HCT116 (cell line): ENCODE measurements at regions not wholly inside any gene's neighbourhood (a gene's known extent, or its start where the extent isn't known, plus 50 kb on each side); places are given as distances from the start of the nearest gene placed in this dataset.

ENCODE experiments used
- ATAC-seq: fragments of 200-7000 bp; cut with Tn5 transposase; 2 replicates; pipeline ENCODE4 v1.9.1; 2020; ENCODE audit warnings: mild to moderate bottlenecking, moderate library complexity
- BruUV-seq: library from RNA; stranded (reverse); fragments of 400-500 nt; replicated peaks from 2 replicates; lab custom pipeline; 2021; lab: Mats Ljungman, UMichigan
- CTCF ChIA-PET: fragments of 300-600 bp; sonication (Branson Sonifier 250); formaldehyde crosslinking; loops from one replicate; lab custom pipeline; 2021; ENCODE audit warnings: antibody characterized with exemption; lab: Charles Lee
- POLR2A ChIA-PET: fragments of 300-600, 350-600 bp; sonication (Branson Sonifier 250); formaldehyde crosslinking; loops from one replicate; lab custom pipeline; 2021; ENCODE audit warnings: antibody characterized with exemption; lab: Charles Lee
- RAD21 ChIA-PET, 2 experiments: fragments of 300-600 bp; sonication (Branson Sonifier 250); formaldehyde crosslinking; loops; one replicate each; lab custom pipeline; 2023; ENCODE audit warnings: low total read pairs in 2 of 2; ENCODE audit not compliant: uncharacterized antibody in 2 of 2, unreplicated experiment in 2 of 2, low non-redundant PET in 1 of 2; lab: Charles Lee
- DNase-seq: peaks from one replicate; pipeline ENCODE4 v3.0.0-alpha.2; 2010; ENCODE audit warnings: low read depth, low spot score
- H2AFZ ChIP-seq: fragments of 200-600 bp; shearing (Covaris generic), sonication (generic); 2 replicates; pipeline ENCODE4 v1.6.1; 2017; ENCODE audit warnings: low read depth, mixed run types, mixed read lengths, antibody characterized with exemption, low read length; ENCODE audit not compliant: poor library complexity, severe bottlenecking
- H3K27ac ChIP-seq: 2 replicates; pipeline ENCODE4 v1.5.1; 2012; ENCODE audit warnings: low read depth, low read length
- H3K27me3 ChIP-seq: fragments of 200-600 bp; sonication (generic); 2 replicates; pipeline ENCODE4 v1.6.1; 2016; ENCODE audit warnings: mixed run types, low read length, mixed read lengths; ENCODE audit not compliant: insufficient read depth
- H3K36me3 ChIP-seq, 2 experiments: fragments of 200-500 bp in 1 of 2; fragments of 200-600 bp in 1 of 2; sonication (Bioruptor generic) in 1 of 2; sonication (generic) in 1 of 2; 2 replicates each; pipeline versions ENCODE4 v1.5.1 to v1.6.1; 2014 to 2016; ENCODE audit warnings: low read length in 2 of 2, inconsistent platforms in 1 of 2, mixed read lengths in 1 of 2, mixed run types in 1 of 2; ENCODE audit not compliant: insufficient read depth in 2 of 2, control insufficient read depth in 1 of 2
- H3K4me1 ChIP-seq, 2 experiments: fragments of 200-600 bp in 1 of 2; sonication (generic) in 1 of 2; 2 replicates each; pipeline versions ENCODE4 v1.5.1 to v1.6.1; 2012 to 2017; ENCODE audit warnings: low read length in 2 of 2, inconsistent platforms in 1 of 2, mild to moderate bottlenecking in 1 of 2, mixed read lengths in 1 of 2, mixed run types in 1 of 2, moderate library complexity in 1 of 2; ENCODE audit not compliant: insufficient read depth in 2 of 2, control insufficient read depth in 1 of 2
- H3K4me2 ChIP-seq: fragments of 200-600 bp; sonication (generic); 2 replicates; pipeline ENCODE4 v1.6.1; 2017; ENCODE audit warnings: mixed run types, low read length, mixed read lengths
- H3K4me3 ChIP-seq, 2 experiments: fragments of 200-600 bp in 1 of 2; sonication (generic) in 1 of 2; replicated peaks in 1 of 2; 2 replicates each; pipeline ENCODE4 v1.5.1; 2011 to 2016; ENCODE audit warnings: low read length in 2 of 2, control low read depth in 1 of 2, low read depth in 1 of 2, mild to moderate bottlenecking in 1 of 2, mixed read lengths in 1 of 2, mixed run types in 1 of 2
- H3K79me2 ChIP-seq: fragments of 200-600 bp; sonication (generic); 2 replicates; pipeline ENCODE4 v1.6.1; 2017; ENCODE audit warnings: mild to moderate bottlenecking, mixed run types, low read length, moderate library complexity, mixed read lengths; ENCODE audit not compliant: insufficient read depth
- H3K9ac ChIP-seq: fragments of 200-600 bp; sonication (generic); 2 replicates; pipeline ENCODE4 v1.6.1; 2016; ENCODE audit warnings: low read length, mixed read lengths
- H3K9me2 ChIP-seq: fragments of 200-600 bp; sonication (generic), shearing (Covaris generic); 2 replicates; pipeline ENCODE4 v1.6.1; 2017; ENCODE audit warnings: mixed run types, mild to moderate bottlenecking, moderate library complexity; ENCODE audit not compliant: insufficient read depth
- H3K9me3 ChIP-seq, 2 experiments: fragments of 200-500 bp in 1 of 2; fragments of 200-600 bp in 1 of 2; sonication (Bioruptor generic) in 1 of 2; sonication (generic) in 1 of 2; 2 replicates each; pipeline ENCODE4 v1.6.1; 2014 to 2017; ENCODE audit warnings: low read length in 2 of 2, mixed read lengths in 2 of 2, inconsistent platforms in 1 of 2, low read depth in 1 of 2, mild to moderate bottlenecking in 1 of 2, mixed run types in 1 of 2, moderate library complexity in 1 of 2; ENCODE audit not compliant: control insufficient read depth in 1 of 2, insufficient read depth in 1 of 2
- H4K20me1 ChIP-seq: fragments of 200-600 bp; sonication (generic), shearing (Covaris generic); 2 replicates; pipeline ENCODE4 v1.6.1; 2017; ENCODE audit warnings: mixed run types, mild to moderate bottlenecking, moderate library complexity; ENCODE audit not compliant: insufficient read depth
- CBX3 ChIP-seq: IDR thresholded peaks from 2 replicates; pipeline ENCODE4 v1.6.1; 2012; ENCODE audit warnings: low read depth
- CEBPB ChIP-seq: IDR thresholded peaks from 2 replicates; pipeline ENCODE4 v1.6.1; 2012; ENCODE audit warnings: low read depth
- ELF1 ChIP-seq: IDR thresholded peaks from 2 replicates; pipeline ENCODE4 v1.6.1; 2012; ENCODE audit warnings: low read depth, borderline replicate concordance
- FOSL1 ChIP-seq: IDR thresholded peaks from 2 replicates; pipeline ENCODE4 v1.6.1; 2012; ENCODE audit warnings: low read depth
- POLR2AphosphoS5 ChIP-seq: IDR thresholded peaks from 2 replicates; pipeline ENCODE4 v1.6.1; 2011; ENCODE audit warnings: mild to moderate bottlenecking, low read depth, low read length, moderate library complexity
- ZNF274 ChIP-seq: fragments of 200-500 bp; sonication (Bioruptor generic); IDR thresholded peaks from 2 replicates; pipeline ENCODE4 v1.6.1; 2014; ENCODE audit warnings: mild to moderate bottlenecking, low read depth, low read length, inconsistent platforms
- intact Hi-C: fragments of 100-400 bp; cut with micrococcal nuclease; formaldehyde crosslinking; loops from 2 replicates; pipeline ENCODE4 v1.10.0; 2022
- TF ChIP-seq, protein P1 (sequence below): IDR thresholded peaks from 2 replicates; pipeline ENCODE4 v1.6.1; 2012
- TF ChIP-seq, protein P2 (sequence below): IDR thresholded peaks from 2 replicates; pipeline ENCODE4 v1.6.1; 2011; ENCODE audit warnings: mild to moderate bottlenecking, low read length, moderate library complexity; ENCODE audit not compliant: insufficient replicate concordance; ENCODE audit errors: extremely low read depth
- TF ChIP-seq, protein P3 (sequence below), 3 experiments: fragments of 200-600 bp in 1 of 3; sonication (generic) in 1 of 3; IDR thresholded peaks in 2 of 3; conservative IDR thresholded peaks in 1 of 3; 2 replicates each; pipeline ENCODE4 v1.5.1; 2012 to 2017; ENCODE audit warnings: low read depth in 2 of 3, low read length in 2 of 3, antibody characterized with exemption in 1 of 3, borderline replicate concordance in 1 of 3, control low read depth in 1 of 3, mild to moderate bottlenecking in 1 of 3, mixed read lengths in 1 of 3, mixed run types in 1 of 3, moderate library complexity in 1 of 3; ENCODE audit not compliant: insufficient read depth in 1 of 3

DNA sequence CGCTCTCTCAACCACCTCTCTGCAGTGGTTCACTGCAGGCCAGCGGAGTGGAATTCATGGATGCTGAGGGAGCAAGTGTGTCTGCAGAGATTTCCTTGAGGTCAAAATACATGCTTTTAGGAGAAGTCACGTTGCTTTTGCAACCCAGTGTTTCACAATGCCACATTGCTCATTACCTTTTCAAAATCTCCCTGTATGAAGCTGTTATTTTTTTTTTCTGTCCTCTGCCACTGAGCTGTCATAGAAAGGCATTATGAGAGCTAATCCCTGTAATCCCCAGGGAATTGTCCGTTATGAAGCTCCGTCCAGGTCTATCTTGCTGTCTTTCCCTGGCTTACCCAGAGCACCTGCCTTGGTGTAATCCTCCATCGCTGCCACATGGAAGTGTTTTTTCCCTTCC, 60.5 kb upstream of the SLC22A23 start:
- no peaks in the 10 kb centered on the region for H3K36me3 ChIP-seq
- H3K27me3 ChIP-seq: no peaks in the 10 kb centered on the region
- no peaks in the 10 kb centered on the region for H3K9me2 ChIP-seq
- TF ChIP-seq ZNF274: no peak
- no peak; the same call in 1 of the 2 replicates for TF ChIP-seq CEBPB
- TF ChIP-seq, protein P1, sequence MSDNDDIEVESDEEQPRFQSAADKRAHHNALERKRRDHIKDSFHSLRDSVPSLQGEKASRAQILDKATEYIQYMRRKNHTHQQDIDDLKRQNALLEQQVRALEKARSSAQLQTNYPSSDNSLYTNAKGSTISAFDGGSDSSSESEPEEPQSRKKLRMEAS: no peak
- TF ChIP-seq POLR2AphosphoS5: no peak
- no peak for TF ChIP-seq CBX3
- TF ChIP-seq, protein P2, sequence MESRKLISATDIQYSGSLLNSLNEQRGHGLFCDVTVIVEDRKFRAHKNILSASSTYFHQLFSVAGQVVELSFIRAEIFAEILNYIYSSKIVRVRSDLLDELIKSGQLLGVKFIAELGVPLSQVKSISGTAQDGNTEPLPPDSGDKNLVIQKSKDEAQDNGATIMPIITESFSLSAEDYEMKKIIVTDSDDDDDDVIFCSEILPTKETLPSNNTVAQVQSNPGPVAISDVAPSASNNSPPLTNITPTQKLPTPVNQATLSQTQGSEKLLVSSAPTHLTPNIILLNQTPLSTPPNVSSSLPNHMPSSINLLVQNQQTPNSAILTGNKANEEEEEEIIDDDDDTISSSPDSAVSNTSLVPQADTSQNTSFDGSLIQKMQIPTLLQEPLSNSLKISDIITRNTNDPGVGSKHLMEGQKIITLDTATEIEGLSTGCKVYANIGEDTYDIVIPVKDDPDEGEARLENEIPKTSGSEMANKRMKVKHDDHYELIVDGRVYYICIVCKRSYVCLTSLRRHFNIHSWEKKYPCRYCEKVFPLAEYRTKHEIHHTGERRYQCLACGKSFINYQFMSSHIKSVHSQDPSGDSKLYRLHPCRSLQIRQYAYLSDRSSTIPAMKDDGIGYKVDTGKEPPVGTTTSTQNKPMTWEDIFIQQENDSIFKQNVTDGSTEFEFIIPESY: no peak
- H3K9me3 ChIP-seq: no peaks in the 10 kb centered on the region
- H3K4me3 ChIP-seq: no peak overlapping the region
- intact Hi-C loops: no loop called here
- peak overlapping the region; percentile 51 for H2AFZ ChIP-seq
- H3K79me2 ChIP-seq: no peaks in the 10 kb centered on the region
- BruUV-seq: no TSS peak
- ATAC-seq (no peak), DNase-seq (no peak)
- H3K9ac ChIP-seq: no peak overlapping the region
- H3K4me2 ChIP-seq: 0 out of 2 replicates have a peak overlapping the region, but pooled peaks have one; percentile 68
- ChIA-PET POLR2A (no interaction called here), CTCF (no interaction called here), RAD21 (no interaction called here)
- peaks cover 12 to 19% of the 10 kb centered on the region in 2 experiments for H3K4me1 ChIP-seq
- no peaks in the 10 kb centered on the region for H4K20me1 ChIP-seq
- H3K27ac ChIP-seq: no peak overlapping the region; the same call in 1 of the 2 replicates

DNA sequence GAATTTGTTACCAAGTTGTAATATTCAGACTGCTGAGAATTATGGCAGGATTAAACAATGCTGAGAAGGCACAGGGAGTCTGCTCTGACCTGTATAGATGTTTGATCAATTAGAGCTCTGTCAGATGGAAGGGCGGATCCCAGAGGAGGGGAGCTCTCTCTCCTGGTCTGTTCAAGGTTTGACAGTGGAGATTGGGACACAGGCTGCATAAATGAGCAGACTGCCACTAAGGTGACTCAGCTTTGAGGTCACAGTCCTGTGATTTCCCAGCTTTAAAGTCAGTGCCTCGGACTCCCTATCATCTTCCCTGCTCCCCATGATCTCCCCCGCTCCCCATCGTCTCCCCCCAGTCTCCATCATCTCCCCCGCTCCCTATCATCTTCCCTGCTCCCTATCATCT, 59.2 kb upstream of the SLC22A23 start:
- Histone ChIP-seq H3K4me3 (no peak overlapping the region), H3K9ac (no peak overlapping the region), H3K36me3 (no peaks in the 10 kb centered on the region), H2AFZ (no peak overlapping the region), H4K20me1 (no peaks in the 10 kb centered on the region), H3K4me2 (no peak overlapping the region), H3K9me3 (no peaks in the 10 kb centered on the region), H3K4me1 (peaks cover 20 to 32% of the 10 kb centered on the region in 2 experiments), H3K9me2 (no peaks in the 10 kb centered on the region), H3K27ac (no peak overlapping the region), H3K27me3 (no peaks in the 10 kb centered on the region), H3K79me2 (no peaks in the 10 kb centered on the region)
- CTCF ChIA-PET: no interaction called here
- BruUV-seq: no TSS peak
- TF ChIP-seq, protein P1: no peak
- TF ChIP-seq FOSL1: no peak
- no peak for TF ChIP-seq ELF1
- TF ChIP-seq, protein P3, sequence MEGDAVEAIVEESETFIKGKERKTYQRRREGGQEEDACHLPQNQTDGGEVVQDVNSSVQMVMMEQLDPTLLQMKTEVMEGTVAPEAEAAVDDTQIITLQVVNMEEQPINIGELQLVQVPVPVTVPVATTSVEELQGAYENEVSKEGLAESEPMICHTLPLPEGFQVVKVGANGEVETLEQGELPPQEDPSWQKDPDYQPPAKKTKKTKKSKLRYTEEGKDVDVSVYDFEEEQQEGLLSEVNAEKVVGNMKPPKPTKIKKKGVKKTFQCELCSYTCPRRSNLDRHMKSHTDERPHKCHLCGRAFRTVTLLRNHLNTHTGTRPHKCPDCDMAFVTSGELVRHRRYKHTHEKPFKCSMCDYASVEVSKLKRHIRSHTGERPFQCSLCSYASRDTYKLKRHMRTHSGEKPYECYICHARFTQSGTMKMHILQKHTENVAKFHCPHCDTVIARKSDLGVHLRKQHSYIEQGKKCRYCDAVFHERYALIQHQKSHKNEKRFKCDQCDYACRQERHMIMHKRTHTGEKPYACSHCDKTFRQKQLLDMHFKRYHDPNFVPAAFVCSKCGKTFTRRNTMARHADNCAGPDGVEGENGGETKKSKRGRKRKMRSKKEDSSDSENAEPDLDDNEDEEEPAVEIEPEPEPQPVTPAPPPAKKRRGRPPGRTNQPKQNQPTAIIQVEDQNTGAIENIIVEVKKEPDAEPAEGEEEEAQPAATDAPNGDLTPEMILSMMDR (IDR thresholded peaks at IDR 0.05 in 2 of 3, conservative IDR thresholded peaks at IDR 0.05 in 1 of 3; ENCODE audit: borderline replicate concordance in 1 of 3, insufficient read depth in 1 of 3, low read depth in 2 of 3, low read length in 2 of 3): no peak
- TF ChIP-seq ZNF274: no peak
- POLR2A ChIA-PET: no interaction called here
- RAD21 ChIA-PET: interaction anchor here in 1 of 2 experiments (0.7 kb wide), 1 partner anchor 25 kb away, joined by 3 read pairs; no protein-coding TSS in a partner anchor
- ATAC-seq (no peak), DNase-seq (no peak)
- intact Hi-C loops: no loop called here
